Stomach (tissue), 4 donors: ENCODE measurements at regions not wholly inside any gene's neighbourhood (a gene's known extent, or its start where the extent isn't known, plus 50 kb on each side); places are given as distances from the start of the nearest gene placed in this dataset.

Source experiments
- POLR2A ChIP-seq, 4 donors: fragments of 450-650 bp; IDR thresholded peaks; one replicate each; pipeline ENCODE4 v1.6.1; 2016; ENCODE audit warnings: antibody characterized with exemption in 4 of 4, control low read depth in 2 of 4, mild to moderate bottlenecking in 1 of 4, moderate library complexity in 1 of 4
- TF ChIP-seq, protein P1 (sequence below), 7 experiments: fragments of 450-650 bp in 4 of 7; fragments of 200-600 bp in 3 of 7; sonication (generic) in 3 of 7; IDR thresholded peaks; one replicate each; pipeline ENCODE4 v1.5.1; 2016 to 2019; ENCODE audit warnings: antibody characterized with exemption in 7 of 7, control low read depth in 2 of 7, mild to moderate bottlenecking in 1 of 7

DNA sequence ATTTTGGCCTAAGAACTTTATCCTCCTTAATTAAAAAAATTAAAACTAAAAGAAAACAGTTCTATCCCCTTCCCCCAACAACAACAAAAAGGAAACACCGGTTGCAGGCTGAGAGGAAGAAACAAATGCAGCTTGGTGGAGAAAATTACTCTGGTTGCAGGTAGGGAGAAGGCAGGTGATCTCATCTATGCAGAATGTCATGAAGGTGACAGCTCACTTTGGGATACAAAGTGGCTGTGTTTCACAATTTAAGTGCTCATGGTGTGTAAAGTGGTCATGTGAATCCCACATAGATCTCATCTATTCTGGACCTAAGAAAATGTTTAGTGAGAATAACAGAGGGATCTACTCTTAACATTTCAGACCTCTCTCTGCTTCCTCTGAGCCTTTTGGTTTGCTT lies 219.7 kb upstream of the PKP2 start:
- TF ChIP-seq, protein P1, sequence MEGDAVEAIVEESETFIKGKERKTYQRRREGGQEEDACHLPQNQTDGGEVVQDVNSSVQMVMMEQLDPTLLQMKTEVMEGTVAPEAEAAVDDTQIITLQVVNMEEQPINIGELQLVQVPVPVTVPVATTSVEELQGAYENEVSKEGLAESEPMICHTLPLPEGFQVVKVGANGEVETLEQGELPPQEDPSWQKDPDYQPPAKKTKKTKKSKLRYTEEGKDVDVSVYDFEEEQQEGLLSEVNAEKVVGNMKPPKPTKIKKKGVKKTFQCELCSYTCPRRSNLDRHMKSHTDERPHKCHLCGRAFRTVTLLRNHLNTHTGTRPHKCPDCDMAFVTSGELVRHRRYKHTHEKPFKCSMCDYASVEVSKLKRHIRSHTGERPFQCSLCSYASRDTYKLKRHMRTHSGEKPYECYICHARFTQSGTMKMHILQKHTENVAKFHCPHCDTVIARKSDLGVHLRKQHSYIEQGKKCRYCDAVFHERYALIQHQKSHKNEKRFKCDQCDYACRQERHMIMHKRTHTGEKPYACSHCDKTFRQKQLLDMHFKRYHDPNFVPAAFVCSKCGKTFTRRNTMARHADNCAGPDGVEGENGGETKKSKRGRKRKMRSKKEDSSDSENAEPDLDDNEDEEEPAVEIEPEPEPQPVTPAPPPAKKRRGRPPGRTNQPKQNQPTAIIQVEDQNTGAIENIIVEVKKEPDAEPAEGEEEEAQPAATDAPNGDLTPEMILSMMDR (IDR thresholded peaks at IDR 0.05): no peak
- no peak for TF ChIP-seq POLR2A (IDR thresholded peaks at IDR 0.05)
